ENCODE measurements at regions not wholly inside any gene's neighbourhood (a gene's known extent, or its start where the extent isn't known, plus 50 kb on each side); places are given as distances from the start of the nearest gene placed in this dataset.

DNA sequence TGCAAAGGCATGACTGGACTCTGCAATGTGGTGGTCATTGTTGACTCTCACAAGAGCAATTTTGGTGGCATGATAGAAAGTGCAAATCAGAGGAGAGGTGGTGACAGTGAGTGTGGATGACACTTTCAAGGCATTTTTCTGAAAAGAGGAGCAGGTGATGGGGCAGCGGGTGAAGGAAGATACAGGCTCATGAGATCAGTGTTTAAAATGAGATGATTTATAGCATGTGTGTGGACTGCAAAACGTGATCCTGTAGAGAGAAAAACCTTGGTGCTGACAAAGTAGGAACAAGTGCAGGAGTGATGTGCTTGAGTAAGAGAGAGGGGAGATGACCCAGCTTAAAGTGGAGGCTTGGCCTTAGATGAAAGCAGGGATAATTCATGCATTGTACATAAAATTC lies 171.2 kb upstream of the PPP2R2B start:
- ATAC-seq (ENCODE audit: low FRiP score), result no peak
- TF ChIP-seq, protein P1, sequence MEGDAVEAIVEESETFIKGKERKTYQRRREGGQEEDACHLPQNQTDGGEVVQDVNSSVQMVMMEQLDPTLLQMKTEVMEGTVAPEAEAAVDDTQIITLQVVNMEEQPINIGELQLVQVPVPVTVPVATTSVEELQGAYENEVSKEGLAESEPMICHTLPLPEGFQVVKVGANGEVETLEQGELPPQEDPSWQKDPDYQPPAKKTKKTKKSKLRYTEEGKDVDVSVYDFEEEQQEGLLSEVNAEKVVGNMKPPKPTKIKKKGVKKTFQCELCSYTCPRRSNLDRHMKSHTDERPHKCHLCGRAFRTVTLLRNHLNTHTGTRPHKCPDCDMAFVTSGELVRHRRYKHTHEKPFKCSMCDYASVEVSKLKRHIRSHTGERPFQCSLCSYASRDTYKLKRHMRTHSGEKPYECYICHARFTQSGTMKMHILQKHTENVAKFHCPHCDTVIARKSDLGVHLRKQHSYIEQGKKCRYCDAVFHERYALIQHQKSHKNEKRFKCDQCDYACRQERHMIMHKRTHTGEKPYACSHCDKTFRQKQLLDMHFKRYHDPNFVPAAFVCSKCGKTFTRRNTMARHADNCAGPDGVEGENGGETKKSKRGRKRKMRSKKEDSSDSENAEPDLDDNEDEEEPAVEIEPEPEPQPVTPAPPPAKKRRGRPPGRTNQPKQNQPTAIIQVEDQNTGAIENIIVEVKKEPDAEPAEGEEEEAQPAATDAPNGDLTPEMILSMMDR (IDR thresholded peaks at IDR 0.05), result no peak
- no peak for DNase-seq (ENCODE audit: low spot score)

DNA sequence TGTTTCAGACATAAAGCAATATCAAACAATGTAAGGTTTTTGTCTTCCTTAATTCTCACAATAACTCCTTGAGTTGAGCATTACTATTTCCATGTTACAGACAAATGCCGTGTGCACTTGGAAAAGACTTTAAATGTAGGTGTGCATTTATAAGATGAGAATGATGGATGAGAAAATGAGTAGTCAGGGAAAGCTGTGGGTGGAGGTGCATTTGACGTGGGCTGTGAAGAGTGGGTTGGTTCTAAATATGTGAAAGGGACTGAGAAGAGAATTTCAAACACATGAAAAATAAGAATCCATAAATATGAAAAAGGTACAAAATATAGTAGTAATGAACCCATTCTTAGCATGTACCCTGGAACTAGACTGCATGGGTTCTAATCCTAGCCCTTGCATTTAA lies 171.6 kb upstream of the PPP2R2B start:
- TF ChIP-seq, protein P1 (IDR thresholded peaks at IDR 0.05), result no peak
- no peak for ATAC-seq (ENCODE audit: low FRiP score)
- DNase-seq (ENCODE audit: low spot score), result no peak

DNA sequence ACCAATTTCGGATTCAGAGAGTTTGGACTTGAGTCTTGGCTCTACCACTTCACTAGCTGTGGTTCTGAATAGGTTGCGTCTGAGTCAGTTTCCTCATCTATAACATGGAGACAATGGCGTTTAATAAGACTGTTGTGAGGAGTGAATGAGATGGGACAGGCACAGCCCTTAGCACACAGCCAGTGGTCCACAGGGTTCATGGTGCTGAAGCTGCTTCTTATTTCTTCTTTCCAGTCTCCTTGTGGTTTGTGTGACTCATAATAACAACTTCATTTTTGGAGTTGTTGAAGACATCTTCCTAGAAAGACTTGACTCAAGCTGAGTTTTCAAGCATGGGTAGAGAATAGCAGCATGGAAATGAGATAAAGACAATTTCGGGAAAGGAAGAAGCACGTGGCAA lies 172.6 kb upstream of the PPP2R2B start:
- TF ChIP-seq, protein P1 (IDR thresholded peaks at IDR 0.05), result no peak
- ATAC-seq (ENCODE audit: low FRiP score), result no peak
- DNase-seq (ENCODE audit: low spot score), result no peak

DNA sequence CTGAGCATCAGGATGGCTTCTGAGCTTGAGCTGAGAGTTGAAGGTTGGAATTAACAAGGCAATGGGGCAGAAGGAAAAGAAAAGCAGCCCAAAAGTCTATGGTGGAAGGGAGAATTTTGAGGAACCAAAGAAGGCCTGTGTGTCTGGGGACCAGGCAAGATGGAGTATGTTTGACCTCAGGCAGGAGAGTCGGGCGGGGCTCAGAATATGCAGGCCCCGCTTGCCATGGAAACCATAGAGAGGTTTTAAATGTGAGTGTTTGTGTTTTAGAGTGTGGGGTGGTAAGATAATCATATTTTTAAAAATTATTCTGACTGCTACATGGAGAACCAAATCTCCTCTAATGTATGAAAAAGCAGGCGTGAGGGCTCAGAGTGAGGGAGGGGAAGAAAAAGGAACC lies 174.0 kb upstream of the PPP2R2B start:
- TF ChIP-seq, protein P1 (IDR thresholded peaks at IDR 0.05), result no peak
- no peak for DNase-seq (ENCODE audit: low spot score)
- no peak for ATAC-seq (ENCODE audit: low FRiP score)

DNA sequence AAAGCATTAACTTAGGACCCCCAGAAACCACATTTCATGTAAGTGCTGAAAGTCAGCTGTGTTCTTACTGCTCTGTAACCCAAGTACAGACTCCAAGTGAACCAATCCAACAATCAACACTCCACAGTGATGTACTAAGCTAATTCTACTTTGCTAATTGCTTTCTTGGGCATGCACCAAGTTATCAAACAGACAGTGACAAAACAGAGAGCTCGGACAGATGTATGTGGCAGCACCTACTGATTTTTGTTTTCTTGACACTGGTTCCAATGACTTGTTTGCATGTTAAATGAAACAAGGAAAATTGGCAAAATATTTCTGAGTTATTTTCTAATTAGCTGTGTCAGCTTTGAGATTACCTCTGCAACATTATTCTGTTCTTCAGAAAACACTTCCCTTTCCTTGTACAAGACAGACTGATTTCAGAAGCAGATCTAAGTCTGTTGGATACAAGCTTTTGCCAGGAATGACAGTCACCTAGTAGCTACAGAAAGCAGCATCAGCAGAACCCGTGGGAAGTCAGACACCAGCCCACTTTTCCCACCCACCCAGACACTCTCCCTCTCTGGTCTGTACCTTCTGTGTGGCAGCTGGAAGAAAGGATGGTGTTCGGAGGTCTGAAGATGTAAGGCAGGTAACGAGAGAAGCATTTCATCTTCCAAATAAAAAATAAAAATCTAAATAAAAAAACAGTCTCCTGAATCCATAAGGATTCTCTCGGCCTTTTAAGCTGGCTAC lies 176.7 kb upstream of the PPP2R2B start:
- TF ChIP-seq, protein P1 (IDR thresholded peaks at IDR 0.05), result no peak
- ATAC-seq (ENCODE audit: low FRiP score), result no peak

DNA sequence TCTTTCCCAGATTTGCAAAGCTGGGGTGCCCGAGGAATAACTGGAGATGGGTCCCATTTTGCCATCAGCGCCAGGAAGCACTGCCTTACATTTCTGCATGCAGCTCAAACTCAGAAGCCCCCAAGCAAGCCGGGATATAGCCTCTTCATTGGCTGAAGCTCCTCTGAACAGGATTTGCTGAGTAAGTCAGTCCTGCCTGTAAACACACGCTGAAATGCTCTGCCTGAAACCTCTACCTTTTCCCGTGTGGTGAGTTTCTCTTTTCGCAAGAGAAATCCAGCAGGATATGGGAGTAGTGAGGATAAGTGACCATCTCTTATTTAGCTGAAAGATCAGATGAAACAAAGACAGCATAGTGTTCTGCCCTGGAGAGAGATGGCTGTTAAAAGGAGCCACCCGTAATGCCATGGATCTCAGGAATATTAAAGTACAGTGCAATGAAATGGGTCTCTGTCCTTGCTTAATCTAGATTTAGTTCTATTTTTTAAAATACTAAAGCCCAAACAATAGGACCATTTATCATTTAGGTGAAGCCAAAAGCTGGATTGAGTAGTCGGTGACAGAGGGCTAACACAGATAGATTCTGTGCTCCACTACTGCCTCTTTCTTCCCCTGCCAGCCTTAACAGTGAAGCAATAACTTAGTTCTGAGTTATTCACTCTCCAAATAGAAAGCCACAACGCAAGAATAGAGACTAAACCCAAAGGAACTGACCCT lies 177.5 kb upstream of the PPP2R2B start:
- no peak for ATAC-seq (ENCODE audit: low FRiP score)
- DNase-seq (ENCODE audit: low spot score), result no peak
- TF ChIP-seq, protein P1 (IDR thresholded peaks at IDR 0.05), result no peak

More for the DNA sequence above, 176.7 kb upstream of the PPP2R2B start:
- DNase-seq (ENCODE audit: low spot score), result no peak

DNA sequence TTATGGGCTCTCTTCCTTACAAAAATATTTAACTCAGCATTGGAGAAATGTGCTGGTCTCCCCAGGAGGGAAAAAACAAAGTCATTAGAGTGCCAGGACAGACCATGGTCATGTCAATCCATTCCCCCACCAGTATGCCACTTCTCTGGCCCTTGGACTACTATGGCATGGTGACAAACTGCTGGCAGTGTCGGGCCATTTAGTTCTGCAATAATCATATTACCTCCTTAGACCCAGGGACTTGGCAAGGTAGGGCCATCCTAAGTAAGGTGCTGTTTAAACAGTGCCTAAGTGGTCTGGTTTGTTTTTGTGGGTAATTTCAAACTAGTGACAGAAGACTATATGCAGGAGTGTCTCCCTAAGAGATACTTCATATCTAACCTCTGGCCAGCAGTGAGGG lies 177.8 kb upstream of the STK32A start:
- ATAC-seq (ENCODE audit: low FRiP score) (no peak), DNase-seq (ENCODE audit: low spot score) (no peak)
- TF ChIP-seq, protein P1 (IDR thresholded peaks at IDR 0.05), result no peak
